Upper lobe of left lung (tissue), 4 donors: ENCODE measurements at regions not wholly inside any gene's neighbourhood (a gene's known extent, or its start where the extent isn't known, plus 50 kb on each side); places are given as distances from the start of the nearest gene placed in this dataset.
"Not testable (repeated sequence)": the region's sequence is repeated elsewhere in the genome, so short reads cannot be mapped to it uniquely, and the experiment has no call there.

ENCODE experiments used
- POLR2AphosphoS5 ChIP-seq, 2 donors: sonication (generic); formaldehyde crosslinking; IDR thresholded peaks; one replicate each; pipeline ENCODE4 v1.5.1; 2017; ENCODE audit warnings: antibody characterized with exemption in 2 of 2
- TF ChIP-seq, protein P1 (sequence below), 6 experiments: fragments of 450-650 bp in 4 of 6; fragments of 200-600 bp in 2 of 6; sonication (generic) in 2 of 6; IDR thresholded peaks; one replicate each; pipeline ENCODE4 v1.5.1; 2016 to 2019; ENCODE audit warnings: antibody characterized with exemption in 6 of 6

- not testable (repeated sequence) for TF ChIP-seq POLR2AphosphoS5 (IDR thresholded peaks at IDR 0.05)
- TF ChIP-seq, protein P1, sequence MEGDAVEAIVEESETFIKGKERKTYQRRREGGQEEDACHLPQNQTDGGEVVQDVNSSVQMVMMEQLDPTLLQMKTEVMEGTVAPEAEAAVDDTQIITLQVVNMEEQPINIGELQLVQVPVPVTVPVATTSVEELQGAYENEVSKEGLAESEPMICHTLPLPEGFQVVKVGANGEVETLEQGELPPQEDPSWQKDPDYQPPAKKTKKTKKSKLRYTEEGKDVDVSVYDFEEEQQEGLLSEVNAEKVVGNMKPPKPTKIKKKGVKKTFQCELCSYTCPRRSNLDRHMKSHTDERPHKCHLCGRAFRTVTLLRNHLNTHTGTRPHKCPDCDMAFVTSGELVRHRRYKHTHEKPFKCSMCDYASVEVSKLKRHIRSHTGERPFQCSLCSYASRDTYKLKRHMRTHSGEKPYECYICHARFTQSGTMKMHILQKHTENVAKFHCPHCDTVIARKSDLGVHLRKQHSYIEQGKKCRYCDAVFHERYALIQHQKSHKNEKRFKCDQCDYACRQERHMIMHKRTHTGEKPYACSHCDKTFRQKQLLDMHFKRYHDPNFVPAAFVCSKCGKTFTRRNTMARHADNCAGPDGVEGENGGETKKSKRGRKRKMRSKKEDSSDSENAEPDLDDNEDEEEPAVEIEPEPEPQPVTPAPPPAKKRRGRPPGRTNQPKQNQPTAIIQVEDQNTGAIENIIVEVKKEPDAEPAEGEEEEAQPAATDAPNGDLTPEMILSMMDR (IDR thresholded peaks at IDR 0.05): not testable (repeated sequence)
These were observed 107.3 kb upstream of the PLGLB1 start for GRCh38 chr2:87128761-87129553.
